ENCODE measurements at regions not wholly inside any gene's neighbourhood (a gene's known extent, or its start where the extent isn't known, plus 50 kb on each side); places are given as distances from the start of the nearest gene placed in this dataset.

DNA sequence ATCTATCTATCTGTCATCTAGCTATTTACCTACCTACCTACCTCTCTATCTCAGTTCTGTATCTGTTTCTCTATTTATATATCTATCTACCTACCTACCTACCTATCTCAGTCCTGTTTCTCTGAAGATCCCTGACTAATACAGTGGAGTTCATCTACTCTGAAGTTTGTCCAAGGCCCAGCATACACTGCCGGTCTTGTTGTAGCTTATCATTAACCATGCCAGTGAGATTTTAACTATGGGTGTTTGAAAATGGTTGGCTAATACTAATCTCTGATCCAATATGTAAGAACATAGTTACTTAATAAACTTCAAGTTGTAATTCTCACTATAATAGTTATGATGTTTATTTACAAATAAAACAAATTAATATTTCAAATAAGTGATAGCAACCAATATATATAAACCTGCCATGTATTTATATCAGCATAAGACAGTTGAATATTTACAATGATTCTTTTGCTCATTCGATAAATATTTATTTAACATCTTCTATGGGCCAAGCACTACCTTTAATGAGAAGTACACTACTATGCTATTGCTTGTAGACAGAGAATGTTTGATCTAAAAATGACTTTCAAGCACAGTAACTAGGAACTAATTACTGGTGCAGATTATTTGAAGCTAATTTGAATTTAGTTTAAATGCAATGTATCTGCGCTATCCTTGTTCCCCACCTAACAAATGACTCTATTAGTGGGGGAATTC, 242.1 kb downstream of the KLF5 start:
- DNase-seq (ENCODE audit: low read depth in 2 of 2): no peak

DNA sequence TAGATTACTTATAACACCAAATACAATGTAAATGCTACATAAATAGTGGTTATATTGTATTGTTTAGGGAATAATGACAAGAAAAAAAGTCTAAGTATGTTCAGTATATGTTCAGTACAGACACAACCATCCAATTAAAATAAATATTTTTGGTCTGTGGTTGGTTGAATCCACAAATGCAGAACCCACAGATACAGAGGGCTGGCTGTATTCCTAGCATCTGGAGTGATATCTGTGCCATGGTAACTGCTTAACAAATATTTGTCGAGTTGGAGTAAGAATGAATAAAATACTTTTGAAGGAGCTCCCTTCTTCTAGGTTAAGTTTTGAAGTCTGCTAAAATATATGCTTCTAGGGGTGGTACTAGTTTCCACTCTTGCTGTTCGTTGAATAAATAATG, 241.0 kb downstream of the KLF5 start:
- no peak for DNase-seq (ENCODE audit: low read depth in 2 of 2)

DNA sequence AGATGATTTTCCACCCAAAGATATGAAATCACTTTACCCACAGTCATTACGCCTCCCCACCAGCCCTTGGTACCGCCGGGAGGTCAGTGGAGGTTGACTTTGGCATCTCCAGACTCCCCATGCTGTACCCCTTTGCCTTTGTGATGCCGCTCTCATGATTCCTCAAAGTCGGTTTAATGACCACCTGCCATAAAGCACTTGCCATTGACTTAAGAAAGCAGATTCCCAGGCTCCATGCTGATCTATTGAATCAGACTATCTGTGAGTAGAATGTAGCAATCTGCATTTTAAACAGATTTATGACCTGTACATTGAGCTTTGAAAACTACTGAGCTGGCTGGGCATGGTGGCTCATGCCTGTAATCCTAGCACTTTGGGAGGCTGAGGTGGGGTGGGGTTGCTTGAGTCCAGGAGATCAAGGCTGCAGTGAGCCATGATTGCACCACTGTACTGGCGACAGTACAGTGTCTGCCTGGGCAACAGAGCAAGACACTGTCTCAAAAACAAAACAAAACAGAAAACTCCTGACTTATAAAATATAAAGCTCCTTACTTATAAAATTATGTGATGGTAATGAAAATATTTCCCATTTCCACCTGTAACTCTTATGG, 235.2 kb downstream of the KLF5 start:
- no peak for DNase-seq (ENCODE audit: low read depth in 2 of 2)

DNA sequence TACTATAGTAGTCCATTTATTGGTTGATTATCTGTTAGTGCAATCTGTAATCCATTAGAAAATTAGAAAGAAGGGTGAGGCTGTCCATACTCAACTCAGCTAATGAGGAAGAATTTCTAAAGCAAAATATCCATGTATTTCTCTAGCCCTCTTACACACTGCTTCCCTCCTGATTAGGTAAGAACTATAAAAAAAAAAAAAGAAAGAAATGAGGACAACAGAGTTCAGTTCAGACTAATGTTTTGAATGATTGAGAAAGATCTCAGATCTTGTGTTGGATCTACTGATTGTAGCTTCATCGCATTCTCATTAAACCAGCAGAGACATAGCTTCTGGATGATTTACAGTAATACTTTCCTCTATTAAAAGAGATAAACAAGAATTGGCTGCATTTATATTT, 233.3 kb downstream of the KLF5 start:
- DNase-seq (ENCODE audit: low read depth in 2 of 2): no peak

DNA sequence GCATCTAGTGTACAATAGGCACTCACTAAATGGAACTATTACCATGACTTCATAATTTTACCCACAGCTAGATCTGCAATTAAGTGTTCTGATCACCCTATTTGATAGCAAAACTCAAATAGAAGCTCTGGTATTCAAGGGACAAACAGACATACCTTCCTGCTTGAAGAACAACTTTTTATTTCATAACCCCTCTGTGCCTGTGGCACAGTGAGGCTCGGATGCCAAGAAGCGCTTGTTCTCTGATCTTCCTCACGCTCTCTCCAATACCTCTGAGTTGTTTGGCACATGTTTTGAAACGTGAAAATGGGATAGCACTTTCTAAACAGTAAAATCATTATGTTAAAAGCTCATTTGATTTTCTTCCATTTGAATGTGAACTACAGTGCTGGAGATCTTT, 232.0 kb downstream of the KLF5 start:
- DNase-seq (ENCODE audit: low read depth in 2 of 2): no peak

DNA sequence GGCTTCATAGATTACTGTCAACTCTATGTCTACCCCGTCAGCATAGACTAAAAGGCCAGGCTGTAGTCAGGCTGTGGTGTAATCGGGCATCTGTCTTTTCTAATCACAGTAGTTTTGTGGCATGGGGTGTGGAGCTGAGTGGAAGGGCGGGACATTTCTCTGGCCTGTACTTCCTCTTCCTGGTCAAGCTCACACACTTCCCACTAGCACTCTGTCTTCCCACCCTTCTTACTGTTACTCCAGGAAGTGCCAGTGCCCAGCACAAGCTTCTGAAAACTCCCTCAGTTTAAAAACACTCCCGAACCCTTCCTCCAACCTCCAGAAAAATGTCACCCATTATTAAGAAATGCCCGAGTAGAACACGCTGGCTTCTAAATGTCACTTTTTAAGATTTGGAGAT, 229.8 kb downstream of the KLF5 start:
- no peak for DNase-seq (ENCODE audit: low read depth in 2 of 2)

DNA sequence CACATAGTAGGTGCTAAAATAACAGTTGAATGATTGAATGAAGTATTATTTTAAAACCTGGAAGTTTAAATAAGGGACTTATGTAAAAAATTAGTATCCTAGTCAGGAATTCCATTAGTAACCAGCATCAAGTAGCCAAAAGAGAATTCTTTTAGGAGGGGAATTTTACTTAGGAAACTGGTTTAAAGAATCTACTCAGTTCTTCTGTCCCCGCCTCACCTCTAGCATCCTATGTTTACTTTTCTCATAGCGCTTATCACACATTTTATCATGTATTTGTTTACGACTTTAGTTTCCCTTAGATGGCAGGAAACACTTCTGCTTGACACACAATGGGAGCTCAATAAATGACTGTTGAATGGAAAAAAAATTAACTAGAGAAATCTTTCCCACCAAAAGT, 229.0 kb downstream of the KLF5 start:
- DNase-seq (ENCODE audit: low read depth in 2 of 2): no peak

DNA sequence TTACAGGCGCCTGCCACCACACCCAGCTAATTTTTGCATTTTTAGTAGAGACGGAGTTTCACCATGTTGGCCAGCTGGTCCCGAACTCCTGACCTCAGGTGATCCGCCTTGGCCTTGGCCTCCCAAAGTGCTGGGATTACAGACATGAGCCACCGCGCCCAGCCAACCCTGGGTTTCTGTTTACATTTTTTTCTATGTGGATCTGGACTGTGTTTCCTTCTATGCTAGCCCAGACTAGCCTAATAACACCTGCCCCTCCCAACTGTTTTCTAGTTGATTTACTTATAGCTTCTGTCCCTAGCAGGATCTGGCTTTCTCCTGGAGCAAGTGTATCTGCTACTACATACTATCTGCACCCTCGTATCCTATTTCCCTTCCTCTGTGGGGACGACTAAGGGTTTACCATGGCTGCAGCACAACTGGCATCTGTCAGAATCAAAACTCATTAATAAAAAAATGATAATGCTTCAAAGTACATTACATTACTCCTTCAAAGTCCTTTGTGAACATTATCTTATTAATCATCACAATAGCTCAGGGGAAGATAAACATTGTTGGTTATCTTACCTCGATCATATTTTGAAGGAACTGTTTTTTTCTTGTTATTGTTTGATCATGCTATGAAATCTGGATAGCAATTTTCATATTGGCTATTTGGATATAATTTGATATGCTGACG, 228.3 kb downstream of the KLF5 start:
- no peak for DNase-seq (ENCODE audit: low read depth in 2 of 2)

DNA sequence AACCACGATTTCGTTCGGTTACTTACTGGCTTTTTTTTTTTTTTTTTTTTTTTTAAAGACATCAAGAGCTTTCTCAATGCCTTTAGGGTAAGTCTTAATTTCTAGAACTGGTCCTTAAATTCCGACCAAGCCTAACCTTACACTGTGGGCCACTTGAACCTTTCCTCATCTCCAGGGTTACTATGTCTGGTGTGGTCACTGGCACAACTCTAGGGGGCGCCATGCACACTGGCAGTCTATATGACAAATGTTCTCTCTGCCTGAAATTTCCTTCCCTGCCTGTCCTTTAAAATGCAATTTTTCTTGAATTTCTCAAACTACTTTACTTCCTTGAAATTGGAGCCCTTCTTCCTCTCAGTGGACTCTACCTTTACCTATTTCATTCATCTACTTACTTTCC, 227.4 kb downstream of the KLF5 start:
- DNase-seq (ENCODE audit: low read depth in 2 of 2): no peak

DNA sequence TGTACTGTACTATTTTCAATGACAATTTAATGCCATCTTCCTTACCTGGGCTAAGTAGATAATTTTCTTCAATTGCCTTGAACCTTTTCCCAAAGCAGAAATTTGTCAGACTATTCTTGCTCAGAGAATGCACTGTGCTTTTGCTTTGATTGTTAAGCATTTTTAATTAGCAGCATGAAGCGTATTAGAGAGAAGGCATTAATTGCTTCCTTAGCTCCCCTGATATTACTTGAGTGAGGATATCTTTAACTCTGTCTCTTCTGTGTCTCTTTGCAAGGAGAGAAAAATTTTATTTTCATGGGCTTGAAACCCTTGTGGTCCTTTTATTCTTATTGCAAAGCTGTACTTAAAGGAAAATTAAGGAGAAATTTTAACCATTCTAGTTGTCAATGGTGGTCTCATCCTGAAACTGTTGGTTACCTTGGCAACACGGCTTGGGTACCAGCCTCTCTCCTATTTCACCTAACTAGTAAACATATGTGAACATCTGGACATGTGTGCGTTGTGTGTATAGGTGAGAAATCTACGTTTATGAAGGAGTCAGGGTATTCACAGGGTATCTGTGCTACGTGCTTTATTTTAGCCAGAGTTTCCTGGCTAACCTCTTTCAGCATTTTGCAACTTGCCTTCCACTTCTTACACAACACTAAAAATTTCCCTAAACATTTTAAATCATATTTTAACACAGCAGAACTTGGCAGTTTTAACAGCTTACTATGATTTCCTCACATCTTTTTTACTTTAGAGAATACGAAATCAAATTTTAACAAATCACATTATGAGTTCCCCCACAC, 225.5 kb downstream of the KLF5 start:
- no peak for DNase-seq (ENCODE audit: low read depth in 2 of 2)

DNA sequence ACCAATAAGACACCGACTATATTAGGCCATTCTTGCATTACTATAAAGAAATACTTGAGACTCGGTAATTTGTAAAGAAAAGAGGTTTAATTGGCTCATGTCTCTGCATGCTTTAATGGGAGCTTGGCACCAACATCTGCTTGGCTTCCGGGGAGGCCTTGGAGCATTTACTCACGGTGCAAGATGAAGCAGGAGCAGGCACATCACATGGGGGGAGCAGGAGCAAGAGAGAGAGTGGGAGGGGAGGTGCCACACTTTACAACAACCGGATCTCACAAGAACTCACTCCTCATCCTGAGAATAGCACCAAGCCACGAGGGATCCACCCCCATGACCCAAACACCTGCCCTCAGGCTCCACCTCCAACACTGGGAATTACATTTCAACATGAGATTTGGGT, 224.8 kb downstream of the KLF5 start:
- DNase-seq (ENCODE audit: low read depth in 2 of 2): no peak

DNA sequence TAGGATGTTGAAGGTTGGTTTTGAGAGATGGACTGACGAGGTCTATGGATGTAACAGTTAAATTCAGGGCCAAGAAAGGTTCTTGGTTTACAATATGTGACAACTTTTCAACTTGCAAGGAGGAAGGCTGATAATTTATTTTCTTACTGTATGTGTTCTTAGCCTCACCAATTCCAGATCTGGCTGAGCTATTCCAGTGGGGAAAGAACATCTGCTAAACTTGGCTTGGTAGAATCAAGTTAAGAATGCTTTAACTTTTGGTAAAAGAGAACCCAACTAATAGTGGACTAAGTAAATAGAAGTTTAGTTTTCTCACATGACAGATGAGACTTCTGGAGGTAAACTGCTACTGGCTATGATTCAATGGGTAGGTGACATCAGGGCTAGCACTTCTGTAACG, 222.9 kb downstream of the KLF5 start:
- no peak for DNase-seq (ENCODE audit: low read depth in 2 of 2)

DNA sequence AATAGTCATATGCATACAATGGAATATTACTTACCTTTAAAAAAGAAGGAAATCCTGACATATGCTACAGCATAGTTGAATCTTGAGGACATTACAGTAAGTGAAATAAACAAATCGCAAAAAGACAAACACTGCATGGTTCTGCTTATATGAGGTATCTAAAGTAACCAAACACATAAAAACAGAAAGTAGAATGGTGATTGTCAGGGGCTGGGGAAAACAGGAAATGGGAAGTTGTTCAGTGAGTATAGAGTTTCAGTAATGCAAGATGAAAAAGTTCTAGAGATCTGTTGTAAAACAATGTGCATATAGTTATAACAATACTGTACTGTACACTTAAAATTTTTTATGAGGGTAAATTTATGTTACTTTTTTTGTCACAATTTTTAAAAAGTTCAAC, 219.4 kb downstream of the KLF5 start:
- DNase-seq (ENCODE audit: low read depth in 2 of 2): no peak

DNA sequence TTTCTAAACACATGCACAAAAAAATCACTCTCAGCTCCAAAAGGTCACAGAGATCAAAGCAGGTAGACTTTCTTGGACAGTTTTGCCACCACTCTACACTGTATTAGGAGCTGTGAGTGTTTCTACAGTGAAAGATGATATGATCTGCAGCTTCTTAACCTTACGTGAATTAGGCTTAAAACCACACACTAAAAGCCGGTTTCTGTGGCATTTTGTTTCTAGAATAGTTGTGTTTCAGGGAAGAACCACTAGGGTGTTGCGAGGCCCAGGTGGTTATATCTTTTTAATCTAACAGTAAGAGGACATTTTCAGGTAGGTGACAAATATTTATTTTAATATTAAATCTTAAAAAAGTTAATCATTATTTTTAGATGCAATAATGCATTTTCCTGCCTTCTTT, 216.4 kb downstream of the KLF5 start:
- DNase-seq (ENCODE audit: low read depth in 2 of 2): no peak

DNA sequence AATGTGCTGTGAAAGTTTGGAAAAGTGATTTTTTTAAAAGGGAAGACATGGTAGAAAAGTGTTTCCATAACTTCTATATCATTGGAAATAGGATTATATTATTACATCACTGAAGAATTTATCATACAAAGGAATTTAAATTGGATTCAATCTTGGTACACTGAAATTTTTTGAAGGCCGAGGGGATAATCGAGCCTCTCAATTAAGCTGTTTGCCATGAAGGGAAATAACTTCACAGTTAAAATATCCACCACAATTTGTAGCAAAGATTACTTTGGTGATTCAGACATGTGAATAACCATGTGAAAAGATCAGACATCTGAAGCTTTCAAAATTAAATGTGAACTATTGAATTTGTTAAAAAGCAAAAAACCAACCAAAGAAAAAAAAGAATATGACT, 215.3 kb downstream of the KLF5 start:
- no peak for DNase-seq (ENCODE audit: low read depth in 2 of 2)

DNA sequence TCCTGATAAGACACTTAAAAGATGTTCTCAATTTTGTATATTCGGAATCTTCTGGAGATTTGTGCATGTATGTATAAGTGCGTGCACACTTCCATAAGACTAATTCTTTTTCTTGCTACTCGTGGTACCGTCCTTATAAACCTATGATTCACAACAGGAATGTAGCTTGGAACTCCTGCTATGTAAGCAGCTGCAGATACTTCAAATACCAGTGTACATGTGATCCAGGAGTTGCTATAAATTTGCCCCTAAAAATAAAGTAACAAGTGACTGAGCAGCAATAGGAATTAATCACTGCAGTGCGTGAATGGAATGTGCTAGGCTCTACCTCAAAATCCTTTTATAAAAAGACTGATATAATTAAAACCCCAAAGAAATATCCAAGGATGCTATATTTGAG, 214.9 kb downstream of the KLF5 start:
- DNase-seq (ENCODE audit: low read depth in 2 of 2): no peak

DNA sequence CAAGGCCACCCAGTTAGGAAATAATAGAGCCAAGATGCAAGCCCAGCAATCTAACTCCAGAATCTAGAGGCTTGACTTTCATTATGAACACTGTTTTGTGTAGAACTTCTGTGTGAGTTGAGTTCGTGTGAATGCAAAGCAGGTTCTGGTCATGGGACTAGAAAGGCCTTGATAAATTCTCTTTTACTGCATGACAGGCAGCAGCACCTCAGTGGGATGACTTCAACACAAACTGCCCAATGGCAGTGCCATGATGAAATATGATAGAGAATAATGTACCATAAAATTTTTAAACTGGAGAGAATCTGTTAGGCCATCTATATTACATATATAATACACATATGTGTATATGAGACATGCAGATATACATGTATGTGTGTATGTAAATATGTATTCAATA, 214.5 kb downstream of the KLF5 start:
- DNase-seq (ENCODE audit: low read depth in 2 of 2): no peak

DNA sequence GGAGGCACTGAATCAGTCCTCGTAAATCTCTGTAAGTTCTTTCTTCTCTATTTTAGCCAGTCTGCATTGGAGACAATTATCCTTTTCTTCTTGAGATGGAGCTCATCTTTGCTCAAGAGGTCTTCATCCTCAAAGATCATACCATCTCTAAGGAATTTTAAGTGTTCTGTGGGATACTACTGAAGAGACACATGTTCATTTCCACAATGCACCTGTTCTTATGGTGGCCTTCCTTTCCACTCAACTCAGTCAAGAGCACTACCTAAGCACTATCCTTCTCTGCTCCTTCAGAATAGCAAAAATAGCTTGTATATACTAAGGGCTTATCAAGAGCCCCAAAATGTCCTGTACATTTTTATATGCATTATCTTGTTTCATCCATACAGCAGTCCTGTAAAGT, 214.0 kb downstream of the KLF5 start:
- no peak for DNase-seq (ENCODE audit: low read depth in 2 of 2)

DNA sequence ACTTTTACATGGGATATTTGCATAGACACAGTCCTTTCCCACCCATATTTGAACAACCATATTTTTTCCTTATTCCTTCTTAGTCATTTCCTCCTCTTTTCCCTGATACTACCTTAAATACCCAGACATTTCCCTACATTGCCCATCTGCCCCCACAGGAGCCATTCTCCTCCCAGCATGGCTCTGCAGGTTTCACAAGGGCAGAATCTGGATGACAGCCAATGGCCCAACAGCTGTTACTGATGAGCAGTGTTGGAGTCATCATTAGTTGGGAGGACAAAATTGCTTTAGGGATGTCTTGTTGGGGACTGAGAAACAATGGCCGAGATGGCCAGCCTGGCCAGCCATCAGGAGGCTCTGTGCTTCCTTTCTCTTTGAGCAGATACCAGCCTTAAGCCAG, 209.5 kb downstream of the KLF5 start:
- no peak for DNase-seq (ENCODE audit: low read depth in 2 of 2)

DNA sequence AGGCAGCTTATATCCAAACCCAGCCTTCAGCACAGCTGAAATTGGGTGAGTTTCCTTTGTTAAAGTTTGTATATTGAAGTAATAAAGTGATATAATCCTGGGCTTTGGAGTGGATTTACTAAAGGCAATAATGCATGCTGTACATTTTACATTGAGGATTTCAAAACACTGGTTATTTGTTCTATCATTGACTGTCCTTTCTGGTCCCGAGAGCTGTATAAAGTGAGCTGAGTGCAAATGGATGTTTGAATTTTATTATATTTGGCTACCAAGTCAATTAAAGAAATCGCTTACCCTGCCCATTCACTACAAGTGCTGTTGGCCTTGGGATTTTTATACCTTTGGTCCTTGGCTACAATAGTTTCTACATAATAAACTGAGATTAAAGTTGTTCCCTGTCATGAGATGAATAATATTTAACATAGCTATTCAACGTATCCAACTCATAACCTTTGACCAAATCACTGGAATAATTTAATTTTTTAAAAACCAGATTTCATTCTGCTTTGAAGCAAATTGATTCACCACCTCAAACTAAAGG, 207.9 kb downstream of the KLF5 start:
- DNase-seq (ENCODE audit: low read depth in 2 of 2): no peak

DNA sequence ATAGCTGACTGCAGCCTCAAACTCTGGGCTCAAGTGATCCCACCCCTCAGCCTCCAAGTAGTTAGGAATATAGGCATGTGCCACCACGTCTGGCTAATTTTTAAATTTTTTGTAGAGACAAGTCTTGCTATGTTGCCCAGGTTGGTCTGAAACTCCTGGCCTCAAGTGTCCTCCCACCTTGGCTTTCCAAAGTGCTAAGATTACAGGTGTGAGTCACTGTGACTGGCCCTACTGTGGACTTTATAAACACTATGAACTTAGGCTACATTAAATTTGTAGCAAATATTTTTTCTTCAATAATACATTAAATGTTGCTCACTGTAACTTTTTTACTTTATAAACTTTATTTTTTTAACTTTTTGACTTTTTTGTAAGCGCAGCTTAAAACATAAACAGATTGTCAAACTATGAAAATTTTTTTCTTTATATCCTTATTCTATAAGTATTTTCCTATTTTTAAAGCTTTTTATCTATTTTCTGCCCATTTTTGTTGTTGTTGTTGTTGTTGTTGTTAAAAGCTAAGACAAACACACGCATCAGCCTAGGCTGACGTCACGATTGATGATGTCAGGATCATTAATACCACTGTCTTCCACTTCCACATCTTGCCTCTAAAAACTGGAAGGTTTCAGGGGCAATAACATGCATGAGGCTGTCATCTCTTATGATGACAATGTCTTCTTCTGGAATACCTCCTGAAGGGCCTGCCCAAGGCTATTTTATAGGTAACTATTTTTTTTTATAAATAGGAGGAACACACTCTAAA, 204.2 kb downstream of the KLF5 start:
- DNase-seq (ENCODE audit: low read depth in 2 of 2): no peak
